ENCODE measurements at regions not wholly inside any gene's neighbourhood (a gene's known extent, or its start where the extent isn't known, plus 50 kb on each side); places are given as distances from the start of the nearest gene placed in this dataset.

GRCh38 chr2:76613330-76613729 is 902.6 kb upstream of the GCFC2 start:
- H3K4me3 ChIP-seq: no peak overlapping the region
- H3K4me1 ChIP-seq: no peaks in the 10 kb centered on the region
- H3K36me3 ChIP-seq: no peaks in the 10 kb centered on the region
- no peaks in the 10 kb centered on the region for H3K27me3 ChIP-seq
- ATAC-seq (no peak), DNase-seq (no peak)
- in situ Hi-C loops (cut with MboI; ENCODE audit: low sequenced_read_pairs in 4 of 4): loop anchor here in 1 of 4 donors (25.0 kb wide), 1 partner anchor 826 kb away; no protein-coding TSS in a partner anchor
- TF ChIP-seq, protein P1, sequence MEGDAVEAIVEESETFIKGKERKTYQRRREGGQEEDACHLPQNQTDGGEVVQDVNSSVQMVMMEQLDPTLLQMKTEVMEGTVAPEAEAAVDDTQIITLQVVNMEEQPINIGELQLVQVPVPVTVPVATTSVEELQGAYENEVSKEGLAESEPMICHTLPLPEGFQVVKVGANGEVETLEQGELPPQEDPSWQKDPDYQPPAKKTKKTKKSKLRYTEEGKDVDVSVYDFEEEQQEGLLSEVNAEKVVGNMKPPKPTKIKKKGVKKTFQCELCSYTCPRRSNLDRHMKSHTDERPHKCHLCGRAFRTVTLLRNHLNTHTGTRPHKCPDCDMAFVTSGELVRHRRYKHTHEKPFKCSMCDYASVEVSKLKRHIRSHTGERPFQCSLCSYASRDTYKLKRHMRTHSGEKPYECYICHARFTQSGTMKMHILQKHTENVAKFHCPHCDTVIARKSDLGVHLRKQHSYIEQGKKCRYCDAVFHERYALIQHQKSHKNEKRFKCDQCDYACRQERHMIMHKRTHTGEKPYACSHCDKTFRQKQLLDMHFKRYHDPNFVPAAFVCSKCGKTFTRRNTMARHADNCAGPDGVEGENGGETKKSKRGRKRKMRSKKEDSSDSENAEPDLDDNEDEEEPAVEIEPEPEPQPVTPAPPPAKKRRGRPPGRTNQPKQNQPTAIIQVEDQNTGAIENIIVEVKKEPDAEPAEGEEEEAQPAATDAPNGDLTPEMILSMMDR (IDR thresholded peaks at IDR 0.05 in 4 of 5, conservative IDR thresholded peaks at IDR 0.05 in 1 of 5): no peak
- TF ChIP-seq POLR2A (IDR thresholded peaks at IDR 0.05): no peak
- intact Hi-C loops (cut with DNase I; ENCODE audit: low total_unique reads): no loop called here
- H3K9me3 ChIP-seq: no peaks in the 10 kb centered on the region
- H3K27ac ChIP-seq: no peak overlapping the region

- in situ Hi-C loops (cut with MboI; ENCODE audit: low sequenced_read_pairs in 4 of 4): loop anchor here in 1 of 4 donors (25.0 kb wide), 1 partner anchor 825 kb away; no protein-coding TSS in a partner anchor
- intact Hi-C loops (cut with DNase I; ENCODE audit: low total_unique reads): no loop called here
- ATAC-seq (no peak), DNase-seq (no peak)
- no peak for TF ChIP-seq POLR2A (IDR thresholded peaks at IDR 0.05)
- TF ChIP-seq, protein P1 (IDR thresholded peaks at IDR 0.05 in 4 of 5, conservative IDR thresholded peaks at IDR 0.05 in 1 of 5): no peak
- no peaks in the 10 kb centered on the region for H3K9me3 ChIP-seq
- H3K27me3 ChIP-seq: no peaks in the 10 kb centered on the region
- no peaks in the 10 kb centered on the region for H3K36me3 ChIP-seq
- H3K27ac ChIP-seq: no peak overlapping the region
- no peaks in the 10 kb centered on the region for H3K4me1 ChIP-seq
- no peak overlapping the region for H3K4me3 ChIP-seq
Measured at GRCh38 chr2:76612764-76613163, 902.0 kb upstream of the GCFC2 start.

- Histone ChIP-seq H3K36me3 (no peaks in the 10 kb centered on the region), H3K27me3 (no peaks in the 10 kb centered on the region), H3K9me3 (no peaks in the 10 kb centered on the region), H3K4me1 (no peaks in the 10 kb centered on the region), H3K4me3 (no peak overlapping the region), H3K27ac (no peak overlapping the region)
- in situ Hi-C loops (cut with MboI; ENCODE audit: low sequenced_read_pairs in 4 of 4) (loop anchor here in 1 of 4 donors (25.0 kb wide), 1 partner anchor 823 kb away; no protein-coding TSS in a partner anchor), intact Hi-C loops (cut with DNase I; ENCODE audit: low total_unique reads) (no loop called here)
- TF ChIP-seq POLR2A (IDR thresholded peaks at IDR 0.05): no peak
- TF ChIP-seq, protein P1 (IDR thresholded peaks at IDR 0.05 in 4 of 5, conservative IDR thresholded peaks at IDR 0.05 in 1 of 5): no peak
- no peak for ATAC-seq
- DNase-seq: no peak
Measured at GRCh38 chr2:76610451-76610850, 899.7 kb upstream of the GCFC2 start.

- DNase-seq (peak in 1 of 2 donors; percentile 18), ATAC-seq (peak in 1 of 2 donors; percentile 56)
- H3K9me3 ChIP-seq: no peaks in the 10 kb centered on the region
- no peaks in the 10 kb centered on the region for H3K4me1 ChIP-seq
- H3K4me3 ChIP-seq: no peak overlapping the region
- no peak overlapping the region for H3K27ac ChIP-seq
- no peak for TF ChIP-seq POLR2A (IDR thresholded peaks at IDR 0.05)
- TF ChIP-seq, protein P1 (IDR thresholded peaks at IDR 0.05 in 4 of 5, conservative IDR thresholded peaks at IDR 0.05 in 1 of 5): peak in 3 of 5 experiments; percentile 46 to 62 (median 52)
- no peaks in the 10 kb centered on the region for H3K27me3 ChIP-seq
- no peaks in the 10 kb centered on the region for H3K36me3 ChIP-seq
- intact Hi-C loops (cut with DNase I; ENCODE audit: low total_unique reads) (loop anchor here (5.0 kb wide), 1 partner anchor 403 kb away; no protein-coding TSS in a partner anchor), in situ Hi-C loops (cut with MboI; ENCODE audit: low sequenced_read_pairs in 4 of 4) (loop anchor here in 2 of 4 donors (25.0 kb wide), 1 partner anchor 813 kb away; no protein-coding TSS in a partner anchor)
Measured at GRCh38 chr2:76599732-76600368, 889.1 kb upstream of the GCFC2 start.
